Endothelial cell of umbilical vein (primary cell): ENCODE measurements at regions not wholly inside any gene's neighbourhood (a gene's known extent, or its start where the extent isn't known, plus 50 kb on each side); places are given as distances from the start of the nearest gene placed in this dataset.

Experiments
- BruUV-seq: library from RNA; stranded (reverse); fragments of 400-500 nt; replicated peaks from 2 replicates; lab custom pipeline; 2021; lab: Mats Ljungman, UMichigan
- CTCF ChIA-PET: fragments of 300-600, 350-600 bp; sonication (Branson Sonifier 250); formaldehyde crosslinking; loops from one replicate; lab custom pipeline; 2021; ENCODE audit warnings: antibody characterized with exemption, inconsistent platforms; lab: Charles Lee
- POLR2A ChIA-PET: fragments of 300-600, 350-600 bp; sonication (Branson Sonifier 250); formaldehyde crosslinking; loops from one replicate; lab custom pipeline; 2021; ENCODE audit warnings: antibody characterized with exemption, inconsistent platforms; lab: Charles Lee
- DNase-seq: peaks from one replicate; pipeline ENCODE4 v3.0.0-alpha.2; 2011; ENCODE audit warnings: low read depth, low spot score
- FAIRE-seq: peaks from 2 replicates; lab custom pipeline; 2011; peaks lifted over from hg19 to GRCh38; lab: Jason Lieb, UNC
- H2AFZ ChIP-seq: 2 replicates; pipeline ENCODE4 v1.6.0; 2012; ENCODE audit warnings: low read depth, low read length, control low read depth, inconsistent platforms
- H3K27ac ChIP-seq: 2 replicates; pipeline ENCODE4 v1.5.1; 2011; ENCODE audit warnings: low read depth, mild to moderate bottlenecking, control low read depth, low read length, moderate library complexity; ENCODE audit not compliant: insufficient read depth
- H3K27me3 ChIP-seq, 2 experiments: 2 replicates each; pipeline versions ENCODE4 v1.6.0 to v1.6.1; 2011; ENCODE audit warnings: low read length in 2 of 2, mixed read lengths in 1 of 2; ENCODE audit not compliant: control insufficient read depth in 2 of 2, insufficient read depth in 2 of 2
- H3K36me3 ChIP-seq, 2 experiments: 2 replicates in 1 of 2; 3 replicates in 1 of 2; pipeline ENCODE4 v1.5.1; 2011; ENCODE audit warnings: low read length in 2 of 2, mild to moderate bottlenecking in 1 of 2, moderate library complexity in 1 of 2; ENCODE audit not compliant: control insufficient read depth in 2 of 2, insufficient read depth in 2 of 2; ENCODE audit errors: extremely low read depth in 1 of 2
- H3K4me1 ChIP-seq: 3 replicates; pipeline ENCODE4 v1.5.1; 2011; ENCODE audit warnings: mild to moderate bottlenecking, low read length; ENCODE audit not compliant: control insufficient read depth, insufficient read depth; ENCODE audit errors: extremely low read depth
- H3K4me2 ChIP-seq: 2 replicates; pipeline ENCODE4 v1.6.1; 2011; ENCODE audit warnings: low read length, control low read depth, mixed read lengths; ENCODE audit not compliant: insufficient read depth
- H3K4me3 ChIP-seq, 3 experiments: fragments of 200-600 bp in 1 of 3; sonication (generic), shearing (Covaris generic) in 1 of 3; replicated peaks in 1 of 3; 2 replicates each; pipeline ENCODE4 v1.5.1; 2011 to 2016; ENCODE audit warnings: control low read depth in 3 of 3, low read length in 3 of 3, mild to moderate bottlenecking in 2 of 3, inconsistent platforms in 1 of 3, low read depth in 1 of 3, moderate library complexity in 1 of 3; ENCODE audit not compliant: insufficient read depth in 1 of 3
- H3K79me2 ChIP-seq: 2 replicates; pipeline ENCODE4 v1.6.0; 2012; ENCODE audit warnings: low read length, inconsistent platforms; ENCODE audit not compliant: control insufficient read depth, insufficient read depth
- H3K9ac ChIP-seq: replicated peaks from 2 replicates; pipeline ENCODE3; 2011; ENCODE audit warnings: low read length, control low read depth; ENCODE audit not compliant: insufficient read depth; ENCODE audit errors: extremely low read depth
- H3K9me1 ChIP-seq: replicated peaks from 3 replicates; pipeline ENCODE4 v1.6.0; 2011; ENCODE audit warnings: mild to moderate bottlenecking, low read length; ENCODE audit not compliant: control insufficient read depth, insufficient read depth; ENCODE audit errors: extremely low read depth
- H3K9me3 ChIP-seq: replicated peaks from 2 replicates; pipeline ENCODE4 v1.5.1; 2012; ENCODE audit warnings: low read length, inconsistent platforms; ENCODE audit not compliant: control insufficient read depth, insufficient read depth
- H4K20me1 ChIP-seq: replicated peaks from 2 replicates; pipeline ENCODE3; 2011; ENCODE audit warnings: mild to moderate bottlenecking, low read length; ENCODE audit not compliant: control insufficient read depth, insufficient read depth; ENCODE audit errors: extremely low read depth
- CTCF ChIP-seq, 2 donors: IDR thresholded peaks; 1 replicate in 1 of 2; 2 replicates in 1 of 2; pipeline ENCODE4 v1.5.1; 2011; ENCODE audit warnings: low read length in 2 of 2, mild to moderate bottlenecking in 2 of 2, moderate library complexity in 2 of 2, control low read depth in 1 of 2, inconsistent platforms in 1 of 2, low read depth in 1 of 2; ENCODE audit not compliant: insufficient read depth in 1 of 2; ENCODE audit errors: extremely low read depth in 1 of 2
- EZH2 ChIP-seq: IDR thresholded peaks from 2 replicates; pipeline ENCODE4 v1.6.1; 2012; ENCODE audit warnings: borderline replicate concordance, low read depth, mild to moderate bottlenecking, moderate library complexity, low read length, inconsistent platforms; ENCODE audit not compliant: severe bottlenecking
- FOS ChIP-seq: IDR thresholded peaks from 2 replicates; pipeline ENCODE4 v1.6.1; 2011; ENCODE audit warnings: mild to moderate bottlenecking, low read length, moderate library complexity, borderline replicate concordance; ENCODE audit not compliant: insufficient read depth
- GATA2 ChIP-seq: IDR thresholded peaks from 2 replicates; pipeline ENCODE4 v1.7.0; 2011; ENCODE audit warnings: low read depth, mild to moderate bottlenecking, moderate library complexity, mixed read lengths, low read length; ENCODE audit not compliant: insufficient read length, insufficient read depth
- JUN ChIP-seq: IDR thresholded peaks from 2 replicates; pipeline ENCODE4 v1.6.1; 2011; ENCODE audit warnings: borderline replicate concordance, low read depth; ENCODE audit not compliant: insufficient read length, insufficient read depth
- MAX ChIP-seq: IDR thresholded peaks from 2 replicates; pipeline ENCODE4 v1.6.1; 2011; ENCODE audit not compliant: insufficient read depth, insufficient read length
- MYC ChIP-seq: IDR thresholded peaks from one replicate; pipeline ENCODE4 v1.6.1; 2011; ENCODE audit warnings: mild to moderate bottlenecking, low read depth, low read length
- POLR2A ChIP-seq: IDR thresholded peaks from 2 replicates; pipeline ENCODE4 v1.6.1; 2012; ENCODE audit warnings: low read depth, mild to moderate bottlenecking, control low read depth, low read length
- POLR2AphosphoS5 ChIP-seq: IDR thresholded peaks from 2 replicates; pipeline ENCODE4 v1.6.1; 2012; ENCODE audit warnings: low read depth, mild to moderate bottlenecking, control low read depth, low read length, moderate library complexity; ENCODE audit not compliant: insufficient read depth
- dilution Hi-C: fragments of 300-500 bp; cut with MboI; formaldehyde crosslinking; loops from one replicate; pipeline ENCODE4 v1.15.0; 2019; ENCODE audit warnings: low sequenced_read_pairs; ENCODE audit not compliant: extremely low pct_ligation_motif_present
- intact Hi-C: fragments of 100-400 bp; cut with micrococcal nuclease; formaldehyde crosslinking; loops from one replicate; pipeline ENCODE4 v1.10.0; 2022

- Histone ChIP-seq H4K20me1 (no peaks in the 10 kb centered on the region), H3K9ac (no peak overlapping the region), H3K79me2 (no peaks in the 10 kb centered on the region), H3K4me3 (no peak overlapping the region), H3K9me3 (no peaks in the 10 kb centered on the region), H2AFZ (peak overlapping the region; percentile 40), H3K9me1 (no peaks in the 10 kb centered on the region), H3K36me3 (no peaks in the 10 kb centered on the region), H3K4me1 (peaks cover 17% of the 10 kb centered on the region), H3K4me2 (no peak overlapping the region), H3K27ac (no peak overlapping the region), H3K27me3 (peaks cover 0 to 2% of the 10 kb centered on the region in 2 experiments)
- ChIA-PET CTCF (interaction anchor here (1.1 to 1.2 kb wide), 2 partner anchors 37 to 229 kb away, joined by 3 to 4 read pairs; no protein-coding TSS in a partner anchor), POLR2A (no interaction called here)
- FAIRE-seq (no peak), DNase-seq (no peak)
- intact Hi-C loops (no loop called here), dilution Hi-C loops (no loop called here)
- TF ChIP-seq JUN (no peak), GATA2 (no peak), FOS (no peak), POLR2A (no peak), MAX (no peak), MYC (no peak), POLR2AphosphoS5 (no peak), CTCF (IDR thresholded peaks at IDR 0.05; ENCODE audit: extremely low read depth in 1 of 2, insufficient read depth in 1 of 2, low read depth in 1 of 2, low read length in 2 of 2) (no peak), EZH2 (no peak)
- BruUV-seq = no TSS peak
Observed at GRCh38 chr17:77285594-77286390, 145.0 kb downstream of the SEC14L1 start.
